Thoracic aorta (tissue), 2 donors: ENCODE measurements at regions not wholly inside any gene's neighbourhood (a gene's known extent, or its start where the extent isn't known, plus 50 kb on each side); places are given as distances from the start of the nearest gene placed in this dataset.

ENCODE experiments used
- ATAC-seq: fragments of 150-250 bp; one replicate; pipeline ENCODE4 v1.8.0; 2017; ENCODE audit warnings: low read depth; ENCODE audit not compliant: insufficient number of reproducible peaks, low FRiP score
- DNase-seq: peaks from one replicate; pipeline ENCODE4 v3.0.0-alpha.2; 2020; ENCODE audit warnings: low spot score
- H3K27ac ChIP-seq, 2 donors: fragments of 200-600 bp; sonication (generic); 1 replicate in 1 of 2; 2 replicates in 1 of 2; pipeline ENCODE4 v1.5.1; 2016; ENCODE audit warnings: mild to moderate bottlenecking in 2 of 2, moderate library complexity in 2 of 2
- H3K27me3 ChIP-seq: fragments of 200-600 bp; sonication (generic); replicated peaks from 2 replicates; pipeline ENCODE4 v1.6.0; 2016; ENCODE audit warnings: mild to moderate bottlenecking; ENCODE audit not compliant: insufficient read depth
- H3K36me3 ChIP-seq: fragments of 200-600 bp; sonication (generic); one replicate; pipeline ENCODE4 v1.5.1; 2016
- H3K4me1 ChIP-seq, 2 donors: fragments of 200-600 bp; sonication (generic); 1 replicate in 1 of 2; 2 replicates in 1 of 2; pipeline versions ENCODE4 v1.5.1 to v1.6.0; 2016; ENCODE audit warnings: low read depth in 2 of 2, mild to moderate bottlenecking in 1 of 2; ENCODE audit not compliant: control insufficient read depth in 1 of 2
- H3K4me3 ChIP-seq: fragments of 200-600 bp; sonication (generic); 2 replicates; pipeline ENCODE4 v1.5.1; 2016; ENCODE audit warnings: mild to moderate bottlenecking
- H3K9me3 ChIP-seq: fragments of 200-600 bp; sonication (generic); 2 replicates; pipeline ENCODE4 v1.5.1; 2016
- CTCF ChIP-seq: fragments of 200-600 bp; sonication (generic); IDR thresholded peaks from one replicate; pipeline ENCODE4 v1.5.1; 2019; ENCODE audit warnings: antibody characterized with exemption

DNA sequence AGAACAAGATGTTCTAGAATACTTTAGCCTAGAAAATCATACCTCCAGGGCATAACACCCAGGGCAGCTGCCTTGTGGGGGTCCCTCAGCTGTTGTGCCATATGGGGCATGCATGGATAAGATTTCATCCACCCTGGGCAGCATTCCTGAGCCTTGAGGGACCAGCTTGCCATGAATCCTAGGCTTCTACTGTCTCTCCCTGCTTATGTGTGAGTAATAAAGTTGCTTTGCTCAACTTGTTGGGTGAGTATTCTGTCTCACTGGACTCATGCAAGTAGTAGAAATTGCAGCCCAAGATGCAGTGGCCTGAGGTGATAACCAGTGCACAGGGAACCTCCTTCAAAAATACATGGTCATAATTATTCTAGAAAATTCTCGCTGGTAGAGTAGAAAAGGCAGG lies 52.1 kb upstream of the EPHB1 start:
- H3K4me1 ChIP-seq = no peaks in the 10 kb centered on the region
- H3K9me3 ChIP-seq = no peaks in the 10 kb centered on the region
- no peaks in the 10 kb centered on the region for H3K27me3 ChIP-seq
- DNase-seq = no peak
- TF ChIP-seq CTCF = no peak
- H3K4me3 ChIP-seq = no peak overlapping the region
- H3K27ac ChIP-seq = no peak overlapping the region
- no peaks in the 10 kb centered on the region for H3K36me3 ChIP-seq
- no peak for ATAC-seq
